Hematopoietic multipotent progenitor cell treated with erythropoietin and hydrocortisone succinate and interleukin-3 and kit ligand, for 4 days (in vitro differentiated cells): ENCODE measurements at regions not wholly inside any gene's neighbourhood (a gene's known extent, or its start where the extent isn't known, plus 50 kb on each side); places are given as distances from the start of the nearest gene placed in this dataset.

Experiments used
- DNase-seq: peaks from one replicate; pipeline ENCODE4 v3.0.0-alpha.2; 2015

DNA sequence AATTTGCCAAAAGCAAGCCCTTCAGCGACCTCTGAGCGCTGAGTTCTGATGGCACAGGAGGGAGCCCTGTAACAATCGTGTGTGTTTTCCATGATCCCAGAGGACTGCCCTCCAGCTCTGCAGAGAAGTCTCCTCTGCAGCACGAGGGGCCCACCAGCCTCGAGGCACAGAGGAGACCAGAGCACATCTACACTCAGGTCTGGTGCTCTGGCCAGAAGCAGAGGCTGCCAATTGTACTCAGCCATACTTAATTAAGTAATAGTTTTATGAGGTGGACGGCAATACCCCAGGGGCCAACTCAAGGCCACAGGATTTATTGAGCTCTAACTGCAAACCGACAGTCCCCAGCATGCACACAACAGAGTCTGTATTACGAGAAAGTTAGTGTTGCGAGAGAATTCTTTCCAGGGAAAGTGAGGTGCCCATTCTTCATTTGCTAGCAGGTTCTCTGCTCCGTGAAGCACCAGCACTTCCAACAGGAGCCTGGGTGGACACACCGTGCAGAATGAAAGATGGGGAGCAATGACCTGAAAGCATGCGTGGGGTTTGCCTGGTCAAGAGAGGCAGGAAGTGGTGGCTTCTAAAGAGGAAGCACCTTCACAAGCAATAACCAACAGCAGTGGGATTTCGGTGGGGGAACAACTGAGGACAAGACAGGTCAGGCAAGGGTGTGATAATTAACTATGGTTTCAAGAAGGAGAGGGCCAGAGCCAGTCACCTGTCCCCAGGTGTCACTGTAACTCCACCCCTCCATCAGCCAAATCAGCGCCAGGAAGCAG, 92.8 kb upstream of the FOXC1 start:
- no peak for DNase-seq

GRCh38 chr6:1518855-1519254, 90.9 kb upstream of the FOXC1 start:
- DNase-seq: no peak

GRCh38 chr6:1519597-1519996, 90.1 kb upstream of the FOXC1 start:
- DNase-seq: no peak

- DNase-seq: no peak
Measured at GRCh38 chr6:1522779-1523178, 86.9 kb upstream of the FOXC1 start.

GRCh38 chr6:1524040-1524480, 85.7 kb upstream of the FOXC1 start:
- DNase-seq: peak; percentile 82

GRCh38 chr6:1525364-1526038, 84.2 kb upstream of the FOXC1 start:
- no peak for DNase-seq

DNA sequence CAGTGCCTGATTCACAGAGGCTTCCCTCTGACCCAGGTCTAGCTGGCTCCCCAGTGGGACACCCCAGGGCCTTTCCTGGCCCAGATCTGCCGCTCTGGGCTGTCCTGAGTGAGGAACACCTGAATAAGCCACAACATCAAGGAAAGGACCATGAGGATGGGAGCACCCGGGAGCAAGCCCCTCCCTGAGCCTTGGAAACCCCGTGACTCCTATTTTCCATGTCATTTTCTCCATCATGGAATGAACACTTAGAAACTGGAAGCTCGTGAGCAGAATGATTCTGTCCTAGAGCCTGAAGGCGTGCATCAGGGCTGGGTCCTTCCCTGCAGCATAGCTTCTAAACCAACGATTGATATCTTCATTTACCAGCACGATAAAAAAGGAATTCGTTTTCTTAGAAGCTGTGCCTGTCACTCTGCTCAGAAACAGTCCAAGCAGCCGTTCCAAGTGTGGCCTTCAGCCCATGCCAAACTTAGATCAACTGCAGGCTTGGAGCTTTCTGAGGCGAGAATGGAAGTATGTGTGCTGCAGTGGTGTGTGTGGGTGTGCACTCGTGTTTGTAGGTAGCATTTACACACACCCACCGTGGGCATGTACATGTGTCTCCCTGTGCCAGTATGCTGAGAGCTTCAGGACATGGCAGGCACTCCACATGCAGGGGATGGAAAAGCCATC, 83.2 kb upstream of the FOXC1 start:
- DNase-seq: no peak

DNA sequence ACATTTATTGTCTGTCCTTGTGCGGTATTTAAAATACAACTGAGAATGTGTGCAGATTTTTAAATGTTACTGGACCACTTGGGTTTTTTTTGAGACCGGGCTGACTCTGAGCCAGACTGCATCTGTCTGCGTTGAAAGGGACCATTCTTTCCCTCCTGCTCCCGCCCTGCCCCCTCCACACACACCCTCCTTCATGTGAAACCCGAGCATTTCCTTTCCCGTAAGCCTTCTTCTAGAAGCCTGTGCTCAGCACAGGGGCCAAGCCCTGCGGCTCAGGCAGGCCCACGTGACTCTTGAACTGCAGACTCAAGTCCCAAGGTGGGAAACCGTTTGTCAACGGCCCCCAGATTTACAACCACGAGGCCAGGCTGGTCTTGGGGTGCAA, 82.7 kb upstream of the FOXC1 start:
- DNase-seq: peak; percentile 23

- no peak for DNase-seq
Measured at GRCh38 chr6:1535295-1535694, 74.4 kb upstream of the FOXC1 start.

- DNase-seq: no peak
Measured at GRCh38 chr6:1536526-1537429, 72.9 kb upstream of the FOXC1 start.

GRCh38 chr6:1538369-1538768, 71.3 kb upstream of the FOXC1 start:
- no peak for DNase-seq

GRCh38 chr6:1538810-1539478, 70.8 kb upstream of the FOXC1 start:
- DNase-seq: no peak

GRCh38 chr6:1540864-1541521, 68.7 kb upstream of the FOXC1 start:
- DNase-seq: no peak

DNA sequence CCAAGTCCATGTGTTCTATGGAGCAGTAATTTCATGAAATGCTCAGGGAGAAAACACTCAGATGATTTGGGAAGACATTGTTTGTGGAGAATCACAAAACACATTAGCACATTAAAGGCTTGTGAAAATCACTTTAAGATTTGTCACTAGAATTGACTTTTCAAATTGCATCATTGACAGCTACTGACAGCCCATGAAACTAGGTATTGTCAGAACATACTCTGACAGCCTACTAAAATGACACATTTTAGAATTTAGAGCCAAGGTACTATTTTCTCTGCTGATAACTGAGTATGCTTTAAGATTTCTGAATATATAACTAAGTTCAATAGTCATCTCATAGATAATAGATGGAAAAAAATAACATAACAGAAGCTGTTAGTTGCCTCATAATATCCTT, 67.4 kb upstream of the FOXC1 start:
- DNase-seq: no peak

DNA sequence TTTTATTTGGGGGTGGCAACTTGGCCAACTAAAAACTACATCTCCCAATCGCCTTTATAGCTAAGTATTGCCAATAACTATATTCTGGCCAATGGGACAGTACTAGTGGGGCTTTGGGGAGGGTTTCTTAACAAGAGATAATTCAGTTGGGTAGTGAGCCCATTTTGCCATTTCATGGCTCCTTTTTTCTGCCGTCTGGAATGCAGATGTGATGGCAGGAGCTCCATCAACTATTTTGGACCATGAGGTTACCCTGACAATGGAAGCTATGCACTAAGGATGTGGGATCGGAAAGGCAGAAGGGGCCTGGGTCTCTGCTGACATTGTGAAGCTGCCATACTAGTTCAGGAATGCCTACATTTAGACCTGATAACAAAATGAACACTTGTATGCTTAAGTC, 67.0 kb upstream of the FOXC1 start:
- no peak for DNase-seq

DNA sequence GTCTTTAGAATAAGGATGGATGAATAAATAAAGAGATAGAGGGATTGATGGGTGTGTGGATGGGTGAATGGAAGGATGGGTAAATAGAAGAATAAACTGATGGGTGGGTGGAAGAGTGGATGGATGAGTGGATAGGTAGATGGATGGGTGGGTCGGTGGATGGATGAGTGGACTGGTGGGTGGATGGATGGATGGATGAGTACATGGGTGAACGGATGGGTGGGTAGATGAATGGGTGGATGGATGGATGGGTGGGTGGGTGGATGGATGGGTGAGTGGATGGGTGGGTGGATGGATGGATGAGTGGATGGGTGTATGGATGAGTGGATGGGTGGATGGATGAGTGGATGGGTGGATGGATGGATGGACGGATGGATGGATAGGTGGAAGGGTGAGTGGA, 65.7 kb upstream of the FOXC1 start:
- DNase-seq: no peak

DNA sequence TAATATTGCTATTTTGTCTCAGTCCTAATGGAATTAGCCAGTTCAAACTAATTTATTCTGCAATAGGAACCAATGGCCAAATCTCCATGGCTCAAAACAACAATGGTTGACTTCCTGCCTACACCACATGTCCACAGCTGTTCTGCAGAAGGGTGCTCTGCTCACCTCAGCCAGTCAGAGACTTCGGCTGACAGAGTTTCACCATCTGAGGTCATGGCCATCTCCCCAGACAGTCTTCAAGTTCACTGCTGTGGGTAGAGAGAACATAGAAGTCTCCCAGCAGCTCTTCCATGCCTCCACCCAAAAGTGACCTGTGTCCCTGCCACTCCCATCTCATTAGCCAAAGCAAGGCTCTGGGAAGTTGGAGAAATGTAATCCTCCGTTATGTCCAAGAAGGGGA, 65.1 kb upstream of the FOXC1 start:
- DNase-seq: no peak

- DNase-seq: no peak
Measured at GRCh38 chr6:1545654-1546053, 64.1 kb upstream of the FOXC1 start.

- DNase-seq: no peak
Measured at GRCh38 chr6:1547785-1548184, 61.9 kb upstream of the FOXC1 start.

DNA sequence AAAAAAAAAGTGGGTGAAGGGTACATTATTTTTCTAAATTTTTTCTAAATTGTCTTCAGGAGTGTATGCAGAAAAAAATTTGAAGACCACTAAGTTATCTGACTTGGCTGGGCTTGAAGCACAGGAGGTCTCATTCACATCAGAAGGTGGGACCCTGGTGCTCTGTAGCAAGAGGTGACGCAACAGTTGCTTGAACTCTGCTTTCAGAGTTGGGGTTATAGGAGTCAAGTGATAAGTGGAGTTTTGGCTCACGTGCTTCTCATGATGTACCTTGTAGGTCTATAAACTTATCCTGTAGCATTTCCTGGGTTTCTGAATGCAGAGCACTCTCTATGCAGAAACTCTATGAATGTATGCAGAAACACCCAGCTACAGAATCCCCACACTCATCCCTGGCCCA, 58.5 kb upstream of the FOXC1 start:
- no peak for DNase-seq

DNA sequence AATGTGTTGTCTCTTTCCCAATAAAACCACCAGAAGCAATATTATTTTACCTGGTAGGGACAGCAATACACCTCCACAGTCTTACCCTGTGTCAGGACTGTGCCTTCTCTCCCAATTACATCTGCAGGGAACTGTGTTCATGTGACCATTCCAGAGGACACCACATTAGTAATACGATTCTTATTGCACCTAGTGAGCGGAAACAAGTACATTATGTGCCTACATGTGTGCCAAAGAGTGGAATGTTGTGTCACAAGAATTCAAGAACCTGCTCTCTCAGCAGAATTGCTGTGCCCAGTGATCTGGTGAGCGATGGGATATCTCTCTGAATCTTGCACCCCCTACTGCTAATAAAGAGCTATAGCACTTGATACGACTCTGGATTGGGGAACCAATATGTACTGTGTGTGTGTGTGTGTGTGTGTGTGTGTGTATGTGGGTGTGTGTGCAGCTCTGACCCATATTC, 57.4 kb upstream of the FOXC1 start:
- peak; percentile 53 for DNase-seq
